Uterus (tissue), 2 donors: ENCODE measurements at regions not wholly inside any gene's neighbourhood (a gene's known extent, or its start where the extent isn't known, plus 50 kb on each side); places are given as distances from the start of the nearest gene placed in this dataset.

Experiments used
- CTCF ChIP-seq, 4 experiments: fragments of 200-600 bp in 2 of 4; fragments of 450-650 bp in 2 of 4; sonication (generic) in 2 of 4; IDR thresholded peaks; one replicate each; pipeline ENCODE4 v1.5.1; 2016 to 2019; ENCODE audit warnings: antibody characterized with exemption in 4 of 4, mild to moderate bottlenecking in 2 of 4, moderate library complexity in 1 of 4
- POLR2A ChIP-seq, 2 donors: fragments of 450-650 bp; IDR thresholded peaks; one replicate each; pipeline ENCODE4 v1.6.1; 2016; ENCODE audit warnings: antibody characterized with exemption in 2 of 2, mild to moderate bottlenecking in 1 of 2, moderate library complexity in 1 of 2

- TF ChIP-seq POLR2A (IDR thresholded peaks at IDR 0.05) = no peak
- TF ChIP-seq CTCF (IDR thresholded peaks at IDR 0.05) = no peak
Observed at GRCh38 chr2:139798391-139798790, 1018.2 kb upstream of the NXPH2 start.
